Tongue (tissue), 2 donors: ENCODE measurements at regions not wholly inside any gene's neighbourhood (a gene's known extent, or its start where the extent isn't known, plus 50 kb on each side); places are given as distances from the start of the nearest gene placed in this dataset. TPM values are rescaled to one million over a fixed set of nuclear protein-coding genes. Genes with fewer than 3 reads are reported as not detected.

Source experiments
- DNase-seq: peaks from one replicate; pipeline ENCODE4 v3.0.0-alpha.2; 2015
- small RNA-seq: library from RNA; depleted of rRNA; stranded (forward); fragments of <200 nt; gene quantifications from one replicate; pipeline ENCODE3, GENCODE V24; 2014; ENCODE audit warnings: low replicate concordance

DNA sequence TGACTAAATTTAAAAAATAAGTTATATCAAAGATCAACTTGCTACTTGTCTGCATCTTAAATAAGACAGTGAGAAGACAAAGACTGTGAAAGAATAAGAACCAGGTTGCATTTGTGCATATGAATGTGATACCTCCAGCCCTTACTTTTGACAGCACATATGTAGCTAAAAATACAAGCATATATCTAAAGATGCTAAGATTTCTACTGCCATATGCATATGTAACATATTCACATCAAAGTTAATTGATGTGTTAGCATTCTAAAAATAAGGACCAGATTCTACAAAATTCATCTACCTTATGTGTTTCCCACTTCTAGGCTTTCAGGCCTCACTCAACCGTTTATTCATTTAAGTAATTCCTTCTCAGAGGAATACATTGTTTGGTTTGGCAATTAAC lies 1120.3 kb upstream of the LRRTM3 start:
- DNase-seq = no peak

DNA sequence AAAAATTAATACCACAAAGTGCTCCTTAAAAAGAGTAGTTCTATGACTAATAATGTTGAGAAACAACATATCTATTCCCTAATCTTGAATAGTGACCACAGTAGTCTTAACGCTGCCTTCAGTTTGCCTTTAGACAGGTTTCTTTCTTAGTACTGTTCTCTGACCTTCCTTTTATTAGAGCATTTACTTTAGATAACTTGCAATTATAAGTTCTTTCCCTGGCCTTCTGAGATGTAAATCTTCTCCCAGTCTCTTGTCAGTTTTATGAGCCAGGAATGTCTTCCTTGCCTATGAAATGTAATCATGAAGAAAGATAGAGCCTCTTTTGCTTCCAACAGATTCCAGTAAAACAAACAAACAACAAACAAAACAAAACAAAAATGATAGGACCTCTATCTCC lies 1119.8 kb upstream of the LRRTM3 start:
- DNase-seq = no peak

DNA sequence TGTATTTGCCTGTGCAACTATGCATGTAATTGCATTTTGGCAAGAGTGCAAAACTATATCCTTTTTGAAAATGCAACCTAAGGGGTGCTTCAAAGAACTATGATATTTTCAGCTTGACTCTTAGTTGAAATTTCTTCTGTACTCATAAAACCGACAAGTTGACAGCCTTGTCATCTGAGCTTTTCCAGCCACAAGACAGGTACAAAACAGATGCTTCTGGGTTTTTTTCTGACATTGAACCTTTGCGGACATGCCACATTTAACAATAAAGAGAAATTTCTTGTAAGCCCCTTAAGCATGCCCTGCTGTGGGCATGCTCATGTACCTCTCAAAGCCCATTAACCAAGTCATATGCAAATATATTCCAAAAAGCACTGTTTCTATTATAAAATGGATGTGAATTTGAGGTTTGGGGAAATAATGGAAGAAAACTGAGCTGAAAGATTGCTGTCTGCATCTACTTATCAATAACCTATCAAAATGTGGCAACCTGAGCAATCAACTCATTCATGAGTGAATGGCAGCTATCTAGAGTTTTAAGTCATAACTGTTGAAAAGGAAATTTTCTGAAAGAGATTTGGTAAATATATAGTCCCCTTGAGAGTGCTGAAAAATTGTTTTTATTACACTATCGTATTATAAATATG lies 1117.0 kb upstream of the LRRTM3 start:
- peak; percentile 8 for DNase-seq

DNA sequence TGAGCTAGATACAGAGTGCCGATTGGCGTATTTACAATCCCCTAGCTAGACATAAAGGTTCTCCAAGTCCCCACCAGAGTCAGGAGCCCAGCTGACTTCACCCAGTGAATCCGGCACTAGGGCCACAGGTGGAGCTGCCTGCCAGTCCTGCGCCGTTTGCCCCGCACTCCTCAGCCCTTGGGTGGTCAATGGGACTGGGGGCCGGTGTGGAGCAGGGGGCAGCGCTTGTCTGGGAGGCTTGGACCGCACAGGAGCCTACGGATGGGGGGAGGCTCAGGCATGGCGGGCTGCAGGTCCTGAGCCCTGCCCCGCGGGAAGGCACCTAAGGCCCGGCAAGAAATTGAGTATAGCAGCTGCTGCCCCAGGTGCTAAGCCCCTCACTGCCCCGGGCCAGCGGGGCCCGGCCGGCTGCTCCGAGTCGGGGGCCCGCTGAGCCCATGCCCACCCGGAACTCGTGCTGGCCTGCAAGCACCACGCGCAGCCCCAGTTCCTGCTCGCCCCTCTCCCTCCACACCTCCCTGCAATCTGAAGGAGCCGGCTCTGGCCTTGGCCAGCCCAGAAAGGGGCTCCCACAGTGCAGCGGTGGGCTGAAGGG lies 1113.8 kb upstream of the LRRTM3 start:
- no peak for DNase-seq

DNA sequence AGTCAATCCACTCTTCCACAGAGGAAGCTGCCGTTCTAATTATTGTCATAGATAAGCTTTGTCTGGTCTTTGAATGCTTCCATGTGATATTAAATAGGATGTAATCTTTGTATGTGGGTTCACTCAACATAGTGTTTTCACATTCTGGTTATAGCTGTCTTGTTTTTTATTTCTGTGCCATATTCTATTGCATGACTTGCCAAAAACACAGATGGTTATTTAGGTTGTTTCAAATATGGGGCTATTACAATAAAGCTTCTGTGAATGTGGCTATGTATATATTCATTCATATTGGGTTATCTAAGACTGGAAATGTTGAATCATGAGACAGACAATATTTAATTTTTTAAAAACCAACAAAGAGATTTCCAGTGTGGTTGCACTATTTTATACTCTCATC lies 1109.3 kb upstream of the LRRTM3 start:
- no peak for DNase-seq

DNA sequence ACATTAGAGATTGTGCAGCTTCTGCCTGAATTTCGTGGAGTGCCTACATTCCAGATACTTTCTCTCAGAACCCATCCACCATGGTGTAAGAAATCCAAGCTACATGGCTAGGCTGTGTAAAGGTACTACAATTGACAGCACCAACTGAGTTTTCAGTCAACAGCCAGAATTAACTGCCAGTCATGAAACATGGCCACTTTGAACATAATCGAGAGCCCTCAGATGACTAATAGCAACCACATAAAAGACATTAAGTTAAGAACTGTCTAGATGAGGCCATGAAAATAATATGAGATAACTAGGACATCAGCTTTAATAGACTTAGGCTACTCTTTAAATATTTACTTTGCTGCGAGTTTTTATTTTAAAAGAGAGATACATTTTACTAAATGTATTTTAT lies 1106.8 kb upstream of the LRRTM3 start:
- DNase-seq = no peak

DNA sequence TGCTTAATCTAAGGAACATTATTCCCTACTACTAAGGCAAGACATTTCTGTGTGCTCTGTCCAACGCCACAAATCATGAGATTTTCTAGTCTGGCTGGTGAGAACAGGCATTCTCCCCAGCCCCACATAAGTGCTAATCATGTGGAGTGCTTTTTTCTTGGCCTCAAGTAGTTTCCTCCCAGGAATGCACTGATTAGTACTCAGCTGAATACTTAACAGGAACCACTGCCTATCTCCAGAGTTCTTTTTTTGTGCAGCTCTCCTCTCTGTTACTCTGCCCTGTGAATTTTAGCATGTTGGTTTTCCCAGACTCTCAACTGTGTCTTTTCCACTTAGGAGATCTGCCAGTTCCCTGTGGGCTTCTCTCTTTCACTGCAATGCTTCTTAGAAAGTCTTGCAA lies 1098.5 kb upstream of the LRRTM3 start:
- peak; percentile 7 for DNase-seq

DNA sequence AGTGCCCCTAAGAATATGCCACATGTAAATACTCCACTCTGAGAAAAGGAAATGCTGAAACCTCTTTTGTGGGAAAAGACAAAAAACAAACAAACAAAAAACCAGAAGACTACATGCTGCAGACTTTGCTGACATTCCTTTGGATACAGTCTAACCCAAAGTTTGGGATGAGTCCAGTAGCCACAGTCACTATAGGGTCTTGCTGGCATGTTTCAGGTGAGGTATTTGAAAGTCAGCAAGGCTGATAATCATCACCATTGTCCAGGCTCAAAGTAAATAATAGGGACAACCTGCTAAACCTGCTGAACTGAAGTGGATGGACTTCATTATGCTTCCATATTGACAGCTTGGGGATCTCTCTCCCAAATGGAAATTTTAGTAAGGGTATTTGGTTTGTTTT lies 1087.0 kb upstream of the LRRTM3 start:
- no peak for DNase-seq

DNA sequence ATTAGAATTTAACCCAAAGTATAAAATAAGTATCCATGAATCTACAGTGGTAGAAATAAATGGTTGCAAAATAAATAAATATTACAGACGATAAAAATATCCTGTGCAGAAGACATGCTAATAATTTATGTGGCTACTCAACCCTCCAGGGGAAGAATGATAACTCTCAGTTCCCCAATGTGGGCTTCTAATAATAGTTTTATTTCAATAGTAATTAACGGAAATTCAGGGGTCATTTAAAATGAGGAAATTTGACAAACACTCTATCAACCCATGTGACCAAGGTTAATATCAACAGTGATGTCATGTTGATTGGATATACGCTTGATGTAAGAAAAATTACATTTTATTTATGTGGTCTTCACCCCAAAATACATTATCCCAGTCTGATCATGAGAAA lies 1082.6 kb upstream of the LRRTM3 start:
- no peak for DNase-seq

DNA sequence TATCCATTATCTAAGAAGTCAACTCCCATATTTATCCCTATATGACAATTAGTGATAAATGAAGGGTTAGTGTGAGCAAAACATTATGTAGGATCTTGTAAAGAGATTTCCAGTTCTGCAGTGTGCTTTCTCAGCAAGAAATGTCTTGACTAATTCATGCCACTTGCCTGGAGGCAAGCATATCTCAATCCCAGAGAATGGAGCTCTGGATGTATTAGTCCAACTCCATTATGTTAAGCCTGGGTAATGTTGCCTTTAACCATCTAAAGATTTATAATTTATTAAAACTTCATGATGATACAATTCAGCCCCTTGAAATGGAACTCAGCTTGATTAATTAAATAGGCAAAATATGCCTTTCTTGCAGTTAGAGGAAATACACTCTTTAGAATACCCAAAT lies 1079.9 kb upstream of the LRRTM3 start:
- DNase-seq = no peak

DNA sequence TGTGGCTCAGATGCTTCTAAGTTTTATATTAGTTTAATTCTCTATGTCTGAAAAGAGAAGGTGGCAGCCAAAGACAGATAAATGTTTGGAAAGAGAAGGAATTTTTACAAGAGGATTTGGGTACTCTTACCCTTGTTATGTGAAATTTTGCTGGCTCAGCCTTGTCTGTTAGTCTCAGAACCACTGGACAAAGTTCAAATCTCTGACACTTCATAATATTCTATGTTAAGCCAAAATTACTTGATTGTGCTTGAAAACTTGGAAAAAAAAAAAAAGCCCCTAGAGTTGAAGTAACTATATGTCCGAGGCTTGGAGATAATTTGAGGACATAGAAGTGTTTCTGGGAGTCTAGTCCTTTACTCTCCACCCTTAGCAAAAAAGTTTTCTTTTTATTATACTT lies 1079.3 kb upstream of the LRRTM3 start:
- DNase-seq = peak; percentile 11

DNA sequence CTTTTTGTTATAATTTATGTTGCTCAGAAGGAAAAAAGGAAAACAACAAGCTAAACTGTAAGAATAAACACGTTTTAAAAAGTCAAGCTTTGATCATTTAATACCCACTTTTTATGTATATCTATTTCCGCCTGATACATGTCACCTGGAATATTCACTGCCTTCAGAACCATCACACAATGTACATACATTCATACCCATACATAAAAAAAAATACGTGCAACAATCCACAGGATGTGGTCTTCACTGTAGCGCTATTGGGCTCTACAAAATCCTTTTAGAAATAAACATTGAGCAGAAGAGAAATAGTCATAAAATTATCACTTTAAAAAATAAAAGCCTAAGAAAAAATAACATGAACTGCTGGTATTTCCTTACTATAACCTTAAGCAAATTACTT lies 1078.9 kb upstream of the LRRTM3 start:
- DNase-seq = no peak

DNA sequence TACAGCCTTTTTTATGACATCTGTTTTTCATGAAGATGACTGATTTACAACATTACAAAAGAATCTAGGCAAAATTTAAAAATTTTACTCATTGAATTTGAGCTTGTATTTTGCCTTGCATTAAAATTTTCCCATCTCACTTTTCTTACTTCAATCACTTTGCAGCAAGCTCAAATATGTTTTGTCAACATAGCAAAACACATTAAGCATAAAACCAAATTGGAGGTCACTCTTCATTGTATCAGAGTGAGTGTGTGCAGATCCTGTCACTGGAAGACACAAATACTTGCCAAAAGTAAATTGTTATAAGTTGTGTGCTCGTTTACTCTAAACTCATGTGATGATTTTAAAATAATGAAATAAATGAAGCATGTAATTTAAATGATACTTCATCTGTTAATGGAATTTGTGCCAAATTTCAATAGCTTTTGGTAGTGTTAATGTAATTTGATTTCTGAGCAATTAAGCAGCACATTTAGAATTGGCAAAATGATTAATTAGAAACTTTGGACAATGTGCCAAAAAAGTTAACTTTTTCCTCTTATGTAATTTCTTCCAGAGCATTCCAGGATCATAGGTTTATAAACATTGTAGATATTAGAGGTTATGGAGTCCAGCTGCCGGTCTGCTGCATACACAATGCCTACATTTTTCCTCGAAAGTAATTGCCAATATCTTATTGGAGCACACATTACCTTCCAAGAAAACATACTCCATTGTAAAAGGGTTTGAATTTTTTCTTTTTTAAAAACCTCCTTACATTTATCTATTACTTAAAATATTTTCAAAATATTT lies 1078.2 kb upstream of the LRRTM3 start:
- peak; percentile 48 for DNase-seq

DNA sequence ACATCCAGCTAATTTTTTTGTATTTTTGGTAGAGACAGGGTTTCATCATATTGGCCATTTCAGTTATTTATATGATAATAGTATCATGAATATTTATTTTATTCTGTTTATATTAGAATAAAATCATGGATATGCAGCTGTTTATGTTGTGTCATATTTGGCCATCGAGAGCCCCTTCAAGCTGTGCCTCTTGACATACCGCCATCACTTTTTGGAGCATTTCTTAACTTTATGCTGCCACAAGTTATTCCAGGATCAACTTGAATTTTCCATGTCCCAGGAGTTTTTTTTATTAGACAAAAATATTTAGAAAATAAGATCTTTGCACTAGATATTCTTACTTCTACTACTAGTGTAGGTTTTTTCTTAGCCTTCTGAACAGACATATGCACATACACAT lies 1067.0 kb upstream of the LRRTM3 start:
- no peak for DNase-seq

DNA sequence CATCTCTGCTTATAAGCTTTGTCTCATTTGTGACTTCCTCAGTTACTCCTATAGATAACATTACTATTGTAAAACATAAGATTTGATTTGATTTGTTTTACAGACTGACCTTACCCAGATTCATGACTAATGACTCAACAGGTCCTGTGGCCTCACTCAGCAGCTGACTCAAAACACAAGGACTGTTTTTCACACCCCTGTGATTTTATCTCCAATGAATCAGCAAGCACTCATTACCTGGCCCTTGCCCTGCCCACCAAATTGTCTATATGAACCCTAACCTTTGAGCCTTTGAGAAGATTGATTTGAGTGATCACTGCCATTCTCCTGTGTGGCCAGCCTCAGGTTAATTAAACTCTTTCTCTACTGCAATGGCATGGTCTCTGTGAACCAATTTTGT lies 1064.6 kb upstream of the LRRTM3 start:
- DNase-seq = no peak

Small RNA genes lying in the stretch of these regions (small RNA-seq; reads per million reads assigned to genes)
- not detected for gene CYP2C61P
